Epithelial cell of proximal tubule (primary cell): ENCODE measurements at regions not wholly inside any gene's neighbourhood (a gene's known extent, or its start where the extent isn't known, plus 50 kb on each side); places are given as distances from the start of the nearest gene placed in this dataset.

Experiments used
- DNase-seq: peaks from one replicate; pipeline ENCODE4 v3.0.0-alpha.2; 2011; ENCODE audit warnings: low read depth
- H3K4me3 ChIP-seq: 2 replicates; pipeline ENCODE4 v1.5.1; 2011; ENCODE audit warnings: low read depth, mild to moderate bottlenecking, low read length
- TF ChIP-seq, protein P1 (sequence below): conservative IDR thresholded peaks from 2 replicates; pipeline ENCODE4 v1.5.1; 2012; ENCODE audit warnings: low read depth, mild to moderate bottlenecking, low read length

- H3K4me3 ChIP-seq = no peak overlapping the region
- TF ChIP-seq, protein P1, sequence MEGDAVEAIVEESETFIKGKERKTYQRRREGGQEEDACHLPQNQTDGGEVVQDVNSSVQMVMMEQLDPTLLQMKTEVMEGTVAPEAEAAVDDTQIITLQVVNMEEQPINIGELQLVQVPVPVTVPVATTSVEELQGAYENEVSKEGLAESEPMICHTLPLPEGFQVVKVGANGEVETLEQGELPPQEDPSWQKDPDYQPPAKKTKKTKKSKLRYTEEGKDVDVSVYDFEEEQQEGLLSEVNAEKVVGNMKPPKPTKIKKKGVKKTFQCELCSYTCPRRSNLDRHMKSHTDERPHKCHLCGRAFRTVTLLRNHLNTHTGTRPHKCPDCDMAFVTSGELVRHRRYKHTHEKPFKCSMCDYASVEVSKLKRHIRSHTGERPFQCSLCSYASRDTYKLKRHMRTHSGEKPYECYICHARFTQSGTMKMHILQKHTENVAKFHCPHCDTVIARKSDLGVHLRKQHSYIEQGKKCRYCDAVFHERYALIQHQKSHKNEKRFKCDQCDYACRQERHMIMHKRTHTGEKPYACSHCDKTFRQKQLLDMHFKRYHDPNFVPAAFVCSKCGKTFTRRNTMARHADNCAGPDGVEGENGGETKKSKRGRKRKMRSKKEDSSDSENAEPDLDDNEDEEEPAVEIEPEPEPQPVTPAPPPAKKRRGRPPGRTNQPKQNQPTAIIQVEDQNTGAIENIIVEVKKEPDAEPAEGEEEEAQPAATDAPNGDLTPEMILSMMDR = no peak
- no peak for DNase-seq
These were observed 97.9 kb upstream of the ZNF469 start for GRCh38 chr16:88284626-88285513.

DNA sequence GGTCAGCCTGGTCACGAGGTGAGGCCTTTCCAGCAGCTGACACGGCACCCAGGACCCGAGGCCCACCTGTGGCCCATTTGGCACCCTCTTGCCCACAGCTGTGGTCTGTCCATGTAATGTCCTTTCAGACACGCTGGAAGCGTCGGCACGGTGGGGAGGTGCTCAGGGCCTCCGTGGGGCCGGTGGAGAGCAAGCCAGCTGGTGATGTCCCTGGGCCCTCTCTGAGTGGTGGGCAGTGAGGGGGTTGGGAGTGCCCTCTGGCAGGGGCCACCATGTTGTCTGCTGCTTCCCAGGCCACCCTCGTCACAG is 97.3 kb upstream of the ZNF469 start:
- no peak overlapping the region for H3K4me3 ChIP-seq
- no peak for DNase-seq
- TF ChIP-seq, protein P1 = no peak

DNA sequence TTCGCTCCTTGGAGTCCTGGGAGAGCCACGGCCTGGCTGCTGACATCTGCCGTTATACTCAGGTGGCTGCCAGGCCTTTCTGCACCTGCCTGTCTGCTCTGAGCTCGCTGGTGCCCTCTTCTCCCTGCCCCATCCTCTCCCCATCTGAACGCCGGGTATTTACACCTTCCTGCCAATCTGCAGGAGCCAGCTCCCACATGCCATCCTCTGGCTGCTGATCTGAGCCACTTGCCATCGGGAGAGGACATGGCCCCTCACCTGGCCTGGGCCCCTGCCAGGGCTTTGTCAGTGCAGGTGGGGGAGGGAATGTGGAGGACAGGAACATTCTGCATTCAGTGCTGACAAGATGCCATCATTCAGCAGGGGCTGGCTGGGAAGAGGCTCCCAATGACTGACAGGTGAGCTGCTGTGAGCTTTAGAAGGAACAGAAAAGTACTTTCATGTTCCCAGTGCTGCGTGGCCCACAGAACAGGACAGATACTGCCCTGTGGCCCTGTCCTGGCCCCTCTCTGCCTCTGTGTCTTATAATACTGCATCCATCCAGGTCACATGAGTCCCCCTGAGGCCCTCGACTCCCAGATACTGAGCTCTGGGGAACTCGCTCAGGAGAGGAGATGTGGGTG is 96.3 kb upstream of the ZNF469 start:
- DNase-seq = no peak
- TF ChIP-seq, protein P1 = no peak
- H3K4me3 ChIP-seq = no peak overlapping the region

DNA sequence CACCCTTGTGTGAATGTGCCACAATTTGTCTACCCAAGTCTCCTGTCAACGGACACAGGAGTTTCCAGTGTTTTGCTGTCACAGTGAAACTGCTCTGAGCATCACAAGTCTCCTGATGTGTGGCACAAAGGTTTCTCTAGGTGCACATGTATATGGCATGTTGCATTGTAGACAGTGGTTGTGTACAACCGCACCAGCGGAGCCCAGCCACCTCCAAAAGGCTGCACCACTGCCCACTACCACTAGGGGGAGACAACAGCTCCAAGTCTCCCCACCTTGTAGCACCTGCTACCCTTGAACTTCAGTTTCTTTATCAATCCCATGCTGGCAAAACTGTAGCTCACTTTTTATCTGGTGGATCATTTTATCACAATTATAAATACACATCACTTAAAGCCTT is 95.5 kb upstream of the ZNF469 start:
- no peak overlapping the region for H3K4me3 ChIP-seq
- TF ChIP-seq, protein P1 = peak; percentile 62
- no peak for DNase-seq

DNA sequence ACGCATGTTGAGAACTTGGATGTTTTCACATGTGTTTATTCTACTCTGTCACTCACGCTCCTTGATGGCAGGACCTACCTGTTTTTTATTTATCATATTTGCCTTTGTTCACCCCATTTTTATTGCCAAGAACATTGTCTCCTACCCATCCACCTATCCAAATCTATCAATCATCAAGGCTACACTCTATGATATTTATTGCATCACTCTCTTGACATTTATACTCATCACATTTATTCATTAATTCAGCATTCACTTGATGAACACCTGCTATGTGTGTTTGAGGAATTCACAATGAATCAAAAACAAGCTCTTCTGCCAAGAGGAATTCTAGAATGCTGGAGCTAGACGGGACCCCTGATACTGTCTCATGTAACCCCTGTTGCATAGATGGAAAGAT is 94.5 kb upstream of the ZNF469 start:
- TF ChIP-seq, protein P1 = no peak
- H3K4me3 ChIP-seq = no peak overlapping the region
- DNase-seq = no peak

GRCh38 chr16:88289001-88289400 is 93.8 kb upstream of the ZNF469 start:
- TF ChIP-seq, protein P1 = no peak
- no peak overlapping the region for H3K4me3 ChIP-seq

More at GRCh38 chr16:88289001-88289400, 93.8 kb upstream of the ZNF469 start:
- no peak for DNase-seq
